IMR-90 (cell line): ENCODE measurements at regions not wholly inside any gene's neighbourhood (a gene's known extent, or its start where the extent isn't known, plus 50 kb on each side); places are given as distances from the start of the nearest gene placed in this dataset.

Source experiments
- BHLHE40 ChIP-seq: fragments of 150-350 bp; IDR thresholded peaks from 2 replicates; pipeline ENCODE4 v1.6.1; 2016; ENCODE audit warnings: mild to moderate bottlenecking, low read depth, low read length
- CHD1 ChIP-seq: IDR thresholded peaks from 2 replicates; pipeline ENCODE4 v1.6.1; 2012; ENCODE audit warnings: low read depth, low read length, improper control_type of control experiment
- MAZ ChIP-seq: IDR thresholded peaks from 2 replicates; pipeline ENCODE4 v1.6.1; 2012; ENCODE audit warnings: low read depth, mild to moderate bottlenecking, low read length, improper control_type of control experiment, moderate library complexity, borderline replicate concordance
- POLR2A ChIP-seq: IDR thresholded peaks from 2 replicates; pipeline ENCODE4 v1.6.1; 2012; ENCODE audit warnings: mild to moderate bottlenecking, low read depth, low read length
- RAD21 ChIP-seq: IDR thresholded peaks from 2 replicates; pipeline ENCODE4 v1.6.1; 2012; ENCODE audit warnings: low read length, improper control_type of control experiment
- RCOR1 ChIP-seq: IDR thresholded peaks from 2 replicates; pipeline ENCODE4 v1.6.1; 2012; ENCODE audit warnings: mild to moderate bottlenecking, low read length, improper control_type of control experiment; ENCODE audit not compliant: insufficient replicate concordance
- SMC3 ChIP-seq: fragments of 150-350 bp; IDR thresholded peaks from 2 replicates; pipeline ENCODE4 v1.6.1; 2016; ENCODE audit warnings: low read depth, mild to moderate bottlenecking, antibody characterized with exemption, low read length, moderate library complexity
- TF ChIP-seq, protein P1 (sequence below): conservative IDR thresholded peaks from 2 replicates; pipeline ENCODE4 v1.5.1; 2012; ENCODE audit warnings: mild to moderate bottlenecking, low read depth, low read length, improper control_type of control experiment
- TF ChIP-seq, protein P2 (sequence below): fragments of 150-350 bp; IDR thresholded peaks from 2 replicates; pipeline ENCODE4 v1.6.1; 2016; ENCODE audit warnings: low read depth, mild to moderate bottlenecking, low read length, moderate library complexity, borderline replicate concordance
- TF ChIP-seq, protein P3 (sequence below): fragments of 150-350 bp; IDR thresholded peaks from 2 replicates; pipeline ENCODE4 v1.6.1; 2017; ENCODE audit warnings: mild to moderate bottlenecking, antibody characterized with exemption, low read length, low read depth

DNA sequence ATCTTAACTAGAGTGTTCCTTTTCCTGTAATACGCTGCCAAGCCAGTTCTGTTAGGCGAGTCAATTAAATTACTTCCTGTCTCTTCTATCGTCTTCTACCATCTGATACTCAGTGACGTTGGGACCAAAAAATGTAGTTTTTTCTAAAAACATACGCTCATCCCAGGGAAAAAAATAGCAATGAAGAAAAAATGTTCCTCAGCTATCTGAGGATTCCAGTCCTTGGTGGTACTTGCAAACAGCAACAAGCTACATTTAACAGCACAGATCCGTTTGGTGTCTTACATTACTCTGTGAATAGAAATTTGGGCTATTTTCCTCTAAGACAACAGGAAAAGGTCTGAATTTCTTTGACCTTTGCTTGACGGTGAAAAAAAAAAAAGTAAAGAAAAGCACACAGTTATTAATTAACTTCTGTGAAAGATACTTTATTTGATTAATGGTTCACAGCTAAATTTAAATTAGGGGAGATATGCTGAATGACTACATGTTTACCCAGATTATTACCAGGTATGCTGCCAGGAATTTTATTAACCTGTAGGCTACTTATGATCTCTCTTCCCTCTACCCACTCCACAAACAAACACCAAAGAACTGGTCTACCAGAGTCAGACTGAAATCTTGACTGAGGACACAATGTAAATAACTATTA, 254.4 kb upstream of the ZPLD1 start:
- TF ChIP-seq, protein P1, sequence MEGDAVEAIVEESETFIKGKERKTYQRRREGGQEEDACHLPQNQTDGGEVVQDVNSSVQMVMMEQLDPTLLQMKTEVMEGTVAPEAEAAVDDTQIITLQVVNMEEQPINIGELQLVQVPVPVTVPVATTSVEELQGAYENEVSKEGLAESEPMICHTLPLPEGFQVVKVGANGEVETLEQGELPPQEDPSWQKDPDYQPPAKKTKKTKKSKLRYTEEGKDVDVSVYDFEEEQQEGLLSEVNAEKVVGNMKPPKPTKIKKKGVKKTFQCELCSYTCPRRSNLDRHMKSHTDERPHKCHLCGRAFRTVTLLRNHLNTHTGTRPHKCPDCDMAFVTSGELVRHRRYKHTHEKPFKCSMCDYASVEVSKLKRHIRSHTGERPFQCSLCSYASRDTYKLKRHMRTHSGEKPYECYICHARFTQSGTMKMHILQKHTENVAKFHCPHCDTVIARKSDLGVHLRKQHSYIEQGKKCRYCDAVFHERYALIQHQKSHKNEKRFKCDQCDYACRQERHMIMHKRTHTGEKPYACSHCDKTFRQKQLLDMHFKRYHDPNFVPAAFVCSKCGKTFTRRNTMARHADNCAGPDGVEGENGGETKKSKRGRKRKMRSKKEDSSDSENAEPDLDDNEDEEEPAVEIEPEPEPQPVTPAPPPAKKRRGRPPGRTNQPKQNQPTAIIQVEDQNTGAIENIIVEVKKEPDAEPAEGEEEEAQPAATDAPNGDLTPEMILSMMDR, result no peak
- TF ChIP-seq, protein P2, sequence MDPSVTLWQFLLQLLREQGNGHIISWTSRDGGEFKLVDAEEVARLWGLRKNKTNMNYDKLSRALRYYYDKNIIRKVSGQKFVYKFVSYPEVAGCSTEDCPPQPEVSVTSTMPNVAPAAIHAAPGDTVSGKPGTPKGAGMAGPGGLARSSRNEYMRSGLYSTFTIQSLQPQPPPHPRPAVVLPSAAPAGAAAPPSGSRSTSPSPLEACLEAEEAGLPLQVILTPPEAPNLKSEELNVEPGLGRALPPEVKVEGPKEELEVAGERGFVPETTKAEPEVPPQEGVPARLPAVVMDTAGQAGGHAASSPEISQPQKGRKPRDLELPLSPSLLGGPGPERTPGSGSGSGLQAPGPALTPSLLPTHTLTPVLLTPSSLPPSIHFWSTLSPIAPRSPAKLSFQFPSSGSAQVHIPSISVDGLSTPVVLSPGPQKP, result no peak
- TF ChIP-seq POLR2A (peak; percentile 78; the same call in 1 of the 2 replicates), SMC3 (0 out of 2 replicates have a peak, but pooled peaks have one; percentile 13), MAZ (no peak), RCOR1 (peak; percentile 23), RAD21 (no peak), CHD1 (no peak), BHLHE40 (no peak)
- TF ChIP-seq, protein P3, sequence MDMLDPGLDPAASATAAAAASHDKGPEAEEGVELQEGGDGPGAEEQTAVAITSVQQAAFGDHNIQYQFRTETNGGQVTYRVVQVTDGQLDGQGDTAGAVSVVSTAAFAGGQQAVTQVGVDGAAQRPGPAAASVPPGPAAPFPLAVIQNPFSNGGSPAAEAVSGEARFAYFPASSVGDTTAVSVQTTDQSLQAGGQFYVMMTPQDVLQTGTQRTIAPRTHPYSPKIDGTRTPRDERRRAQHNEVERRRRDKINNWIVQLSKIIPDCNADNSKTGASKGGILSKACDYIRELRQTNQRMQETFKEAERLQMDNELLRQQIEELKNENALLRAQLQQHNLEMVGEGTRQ, result no peak
